AG04450 (cell line): ENCODE measurements at regions not wholly inside any gene's neighbourhood (a gene's known extent, or its start where the extent isn't known, plus 50 kb on each side); places are given as distances from the start of the nearest gene placed in this dataset.

Experiments used
- CTCF ChIA-PET: fragments of 300-600, 350-600 bp; formaldehyde crosslinking; extraction: SDS; loops from one replicate; lab custom pipeline; 2022; ENCODE audit warnings: antibody characterized with exemption, inconsistent platforms; lab: Charles Lee
- POLR2A ChIA-PET: fragments of 350-600 bp; formaldehyde crosslinking; extraction: SDS; loops from one replicate; lab custom pipeline; 2021; ENCODE audit warnings: antibody characterized with exemption, inconsistent platforms; lab: Yijun Ruan, JAX
- DNase-seq: peaks from one replicate; pipeline ENCODE4 v3.0.0-alpha.2; 2011; ENCODE audit warnings: low read depth, low spot score
- H3K27ac ChIP-seq: one replicate; pipeline ENCODE4 v1.5.1; 2012; ENCODE audit warnings: low read depth, low read length, control low read depth
- H3K27me3 ChIP-seq: one replicate; pipeline ENCODE4 v1.6.0; 2012; ENCODE audit warnings: low read length; ENCODE audit not compliant: control insufficient read depth, insufficient read depth
- H3K4me3 ChIP-seq: 2 replicates; pipeline ENCODE4 v1.5.1; 2011; ENCODE audit warnings: mild to moderate bottlenecking, low read depth, low read length, control low read depth
- H3K9me3 ChIP-seq: 2 replicates; pipeline ENCODE4 v1.5.1; 2012; ENCODE audit warnings: low read length; ENCODE audit not compliant: control insufficient read depth, insufficient read depth
- CTCF ChIP-seq: IDR thresholded peaks from 2 replicates; pipeline ENCODE4 v1.5.1; 2011; ENCODE audit warnings: low read depth, low read length, control low read depth, inconsistent platforms

GRCh38 chrX:67939270-67939669 lies 395.4 kb downstream of the AR start:
- TF ChIP-seq CTCF: no peak
- no peak for DNase-seq
- ChIA-PET POLR2A (no interaction called here), CTCF (no interaction called here)
- H3K4me3 ChIP-seq: no peak overlapping the region
- H3K27me3 ChIP-seq: no peaks in the 10 kb centered on the region
- no peak overlapping the region for H3K27ac ChIP-seq
- no peaks in the 10 kb centered on the region for H3K9me3 ChIP-seq

GRCh38 chrX:67949270-67949669 lies 405.4 kb downstream of the AR start:
- no peak overlapping the region for H3K27ac ChIP-seq
- ChIA-PET POLR2A (no interaction called here), CTCF (no interaction called here)
- no peaks in the 10 kb centered on the region for H3K27me3 ChIP-seq
- no peak overlapping the region for H3K4me3 ChIP-seq
- no peaks in the 10 kb centered on the region for H3K9me3 ChIP-seq
- TF ChIP-seq CTCF: no peak
- DNase-seq: no peak

- ChIA-PET POLR2A (no interaction called here), CTCF (no interaction called here)
- H3K4me3 ChIP-seq: no peak overlapping the region
- no peak overlapping the region for H3K27ac ChIP-seq
- no peaks in the 10 kb centered on the region for H3K9me3 ChIP-seq
- no peak for DNase-seq
- no peaks in the 10 kb centered on the region for H3K27me3 ChIP-seq
- TF ChIP-seq CTCF: no peak
These were observed 409.8 kb downstream of the AR start for GRCh38 chrX:67953658-67954057.

GRCh38 chrX:67961516-67961915 lies 417.7 kb downstream of the AR start:
- H3K27me3 ChIP-seq: no peaks in the 10 kb centered on the region
- no peaks in the 10 kb centered on the region for H3K9me3 ChIP-seq
- DNase-seq: no peak
- ChIA-PET POLR2A (no interaction called here), CTCF (no interaction called here)
- no peak overlapping the region for H3K27ac ChIP-seq
- TF ChIP-seq CTCF: no peak
- H3K4me3 ChIP-seq: no peak overlapping the region
